ENCODE measurements at regions not wholly inside any gene's neighbourhood (a gene's known extent, or its start where the extent isn't known, plus 50 kb on each side); places are given as distances from the start of the nearest gene placed in this dataset.

DNA sequence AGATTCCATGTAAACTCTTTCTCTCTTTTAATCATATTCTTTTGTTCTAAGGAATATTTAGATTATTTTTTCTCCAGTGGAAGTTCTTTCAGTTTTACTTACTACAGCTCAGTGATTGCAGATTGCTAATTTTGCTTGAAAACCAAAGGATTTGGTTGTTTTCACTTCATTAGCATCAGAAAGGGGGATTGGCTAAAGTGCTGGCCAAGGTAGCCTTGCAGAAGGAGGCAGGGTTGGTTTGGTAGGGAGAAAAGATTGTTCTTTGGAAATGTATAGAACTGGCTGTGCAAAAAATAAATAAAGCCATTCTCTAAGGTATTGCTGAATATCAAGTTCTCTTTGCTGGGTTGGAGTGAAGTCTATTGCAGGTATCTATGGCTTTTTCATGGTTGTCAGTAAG, 92.6 kb downstream of the FAT3 start:
- TF ChIP-seq RNF2 (IDR thresholded peaks at IDR 0.05) (no peak), EZH2 (IDR thresholded peaks at IDR 0.05; ENCODE audit: borderline replicate concordance, low read depth, low read length) (no peak)

All from K562 (cell line).